IMR-90 (cell line): ENCODE measurements at regions not wholly inside any gene's neighbourhood (a gene's known extent, or its start where the extent isn't known, plus 50 kb on each side); places are given as distances from the start of the nearest gene placed in this dataset.

Experiments used
- ATAC-seq: fragments of 200-7000 bp; cut with Tn5 transposase; 2 replicates; pipeline ENCODE4 v1.9.1; 2020; ENCODE audit warnings: low read depth, mild to moderate bottlenecking, moderate library complexity
- BruUV-seq: library from RNA; stranded (reverse); fragments of 400-500 nt; replicated peaks from 2 replicates; lab custom pipeline; 2021; lab: Mats Ljungman, UMichigan
- CTCF ChIA-PET: fragments of 300-600 bp; formaldehyde crosslinking; extraction: SDS; loops from one replicate; lab custom pipeline; 2021; ENCODE audit warnings: antibody characterized with exemption; lab: Yijun Ruan, JAX
- POLR2A ChIA-PET: fragments of 300-600 bp; sonication (Branson Sonifier 250); formaldehyde crosslinking; loops from one replicate; lab custom pipeline; 2022; ENCODE audit warnings: antibody characterized with exemption; ENCODE audit not compliant: unreplicated experiment; lab: Charles Lee
- DNase-seq: peaks from one replicate; pipeline ENCODE4 v3.0.0; 2013
- H2AFZ ChIP-seq: replicated peaks from 2 replicates; pipeline ENCODE3; 2013; ENCODE audit warnings: low read length, mild to moderate bottlenecking; ENCODE audit not compliant: poor library complexity
- H2AK5ac ChIP-seq: 2 replicates; pipeline ENCODE4 v1.6.1; 2013; ENCODE audit warnings: low read depth, low read length, inconsistent platforms
- H2AK9ac ChIP-seq: replicated peaks from 2 replicates; pipeline ENCODE3; 2013; ENCODE audit warnings: mild to moderate bottlenecking, low read depth, low read length, moderate library complexity; ENCODE audit not compliant: poor library complexity
- H2BK120ac ChIP-seq: 2 replicates; pipeline ENCODE4 v1.6.1; 2013; ENCODE audit warnings: low read depth, low read length, inconsistent platforms
- H2BK15ac ChIP-seq: 3 replicates; pipeline ENCODE4 v1.6.1; 2013; ENCODE audit warnings: low read depth, low read length, inconsistent platforms
- H2BK20ac ChIP-seq: 2 replicates; pipeline ENCODE4 v1.6.1; 2013; ENCODE audit warnings: low read depth, mild to moderate bottlenecking, inconsistent platforms, low read length, moderate library complexity
- H2BK5ac ChIP-seq: 2 replicates; pipeline ENCODE4 v1.6.1; 2013; ENCODE audit warnings: mild to moderate bottlenecking, low read depth, low read length, inconsistent platforms; ENCODE audit not compliant: poor library complexity, severe bottlenecking
- H3K14ac ChIP-seq: replicated peaks from 2 replicates; pipeline ENCODE4 v1.6.1; 2013; ENCODE audit warnings: low read depth, low read length, inconsistent platforms
- H3K18ac ChIP-seq: 2 replicates; pipeline ENCODE4 v1.6.1; 2013; ENCODE audit warnings: low read depth, low read length, control low read depth
- H3K23ac ChIP-seq: 2 replicates; pipeline ENCODE4 v1.6.1; 2013; ENCODE audit warnings: low read depth, low read length, inconsistent platforms
- H3K27ac ChIP-seq: 2 replicates; pipeline ENCODE4 v1.5.1; 2013; ENCODE audit warnings: mild to moderate bottlenecking, control low read depth, low read length; ENCODE audit not compliant: insufficient read depth
- H3K27me3 ChIP-seq: 2 replicates; pipeline ENCODE4 v1.6.1; 2013; ENCODE audit warnings: low read length; ENCODE audit not compliant: control insufficient read depth, insufficient read depth
- H3K36me3 ChIP-seq: 2 replicates; pipeline ENCODE4 v1.6.1; 2013; ENCODE audit warnings: low read length, mixed read lengths; ENCODE audit not compliant: control insufficient read depth, insufficient read depth
- H3K4ac ChIP-seq: 2 replicates; pipeline ENCODE4 v1.6.1; 2013; ENCODE audit warnings: low read depth, low read length, inconsistent platforms
- H3K4me1 ChIP-seq: 2 replicates; pipeline ENCODE4 v1.6.1; 2013; ENCODE audit warnings: low read length, mixed read lengths; ENCODE audit not compliant: control insufficient read depth, insufficient read depth
- H3K4me2 ChIP-seq: 2 replicates; pipeline ENCODE4 v1.6.1; 2013; ENCODE audit warnings: low read depth, mild to moderate bottlenecking, control low read depth, low read length, moderate library complexity
- H3K4me3 ChIP-seq: 2 replicates; pipeline ENCODE4 v1.5.1; 2013; ENCODE audit warnings: low read depth, mild to moderate bottlenecking, control low read depth, low read length, moderate library complexity; ENCODE audit not compliant: insufficient read depth
- H3K56ac ChIP-seq: 2 replicates; pipeline ENCODE4 v1.6.1; 2013; ENCODE audit warnings: low read length, inconsistent platforms; ENCODE audit not compliant: insufficient read depth; ENCODE audit errors: extremely low read depth
- H3K79me1 ChIP-seq, 2 experiments: 2 replicates each; pipeline ENCODE4 v1.6.1; 2013; ENCODE audit warnings: low read length in 2 of 2, inconsistent platforms in 1 of 2, low read depth in 1 of 2
- H3K9ac ChIP-seq: 2 replicates; pipeline ENCODE4 v1.6.1; 2013; ENCODE audit warnings: low read depth, low read length, control low read depth
- H3K9me1 ChIP-seq: 2 replicates; pipeline ENCODE4 v1.6.1; 2013; ENCODE audit warnings: low read length, inconsistent platforms; ENCODE audit not compliant: insufficient read depth
- H3K9me3 ChIP-seq: 2 replicates; pipeline ENCODE4 v1.6.1; 2013; ENCODE audit warnings: low read length; ENCODE audit not compliant: control insufficient read depth, insufficient read depth
- H4K20me1 ChIP-seq: 2 replicates; pipeline ENCODE4 v1.6.1; 2013; ENCODE audit warnings: low read length, inconsistent platforms; ENCODE audit not compliant: insufficient read depth
- H4K5ac ChIP-seq: 2 replicates; pipeline ENCODE4 v1.6.1; 2013; ENCODE audit warnings: mild to moderate bottlenecking, low read depth, low read length, control low read depth
- H4K8ac ChIP-seq, 2 experiments: 2 replicates each; pipeline ENCODE4 v1.6.1; 2013; ENCODE audit warnings: low read depth in 2 of 2, low read length in 2 of 2, control low read depth in 1 of 2, inconsistent platforms in 1 of 2
- H4K91ac ChIP-seq: 2 replicates; pipeline ENCODE4 v1.6.1; 2013; ENCODE audit warnings: low read depth, low read length, inconsistent platforms; ENCODE audit not compliant: insufficient read depth
- ELK1 ChIP-seq: fragments of 150-350 bp; IDR thresholded peaks from 2 replicates; pipeline ENCODE4 v1.6.1; 2016; ENCODE audit warnings: low read depth, mild to moderate bottlenecking, low read length, moderate library complexity, borderline replicate concordance
- WGBS, 2 experiments: methylation state at CpG; one replicate each; pipeline versions ENCODE4 v1.1.5 to v1.1.7; 2013; ENCODE audit warnings: missing lambda C conversion rate in 2 of 2; ENCODE audit not compliant: insufficient read length in 1 of 2; ENCODE audit errors: extremely low coverage in 2 of 2; 5-methylcytosine and 5-hydroxymethylcytosine counted together
- dilution Hi-C: fragments of 300-500 bp; cut with HindIII; formaldehyde crosslinking; loops from one replicate; pipeline ENCODE4 v1.14.3; 2018; ENCODE audit warnings: low sequenced_read_pairs; ENCODE audit not compliant: unreplicated experiment
- in situ Hi-C: fragments of 300-500 bp; cut with MboI; formaldehyde crosslinking; loops from 3 replicates; pipeline ENCODE4 v1.14.3; 2019; ENCODE audit warnings: low sequenced_read_pairs, inconsistent platforms, mixed read lengths
- intact Hi-C: fragments of 100-400 bp; cut with micrococcal nuclease; formaldehyde crosslinking; loops from 2 replicates; pipeline ENCODE4 v1.10.0; 2022

- Histone ChIP-seq H3K27me3 (no peaks in the 10 kb centered on the region), H4K5ac (no peak overlapping the region), H4K91ac (no peak overlapping the region), H2AK5ac (no peak overlapping the region), H3K9ac (no peak overlapping the region), H2BK15ac (no peak overlapping the region), H3K14ac (no peak overlapping the region), H2AK9ac (no peak overlapping the region), H4K20me1 (no peaks in the 10 kb centered on the region), H3K36me3 (no peaks in the 10 kb centered on the region), H3K9me1 (no peaks in the 10 kb centered on the region), H2BK20ac (no peak overlapping the region), H3K9me3 (peaks cover 10% of the 10 kb centered on the region), H2BK120ac (no peak overlapping the region), H3K27ac (no peak overlapping the region), H3K79me1 (no peaks in the 10 kb centered on the region), H2AFZ (no peak overlapping the region), H3K4me3 (no peak overlapping the region), H3K18ac (no peak overlapping the region), H3K4me2 (no peak overlapping the region), H3K4me1 (no peaks in the 10 kb centered on the region), H3K56ac (no peak overlapping the region), H3K4ac (no peak overlapping the region), H3K23ac (no peak overlapping the region), H2BK5ac (no peak overlapping the region), H4K8ac (no peak overlapping the region)
- no peak for TF ChIP-seq ELK1
- no peak for DNase-seq
- POLR2A ChIA-PET = no interaction called here
- no TSS peak for BruUV-seq
- ATAC-seq = no peak
- intact Hi-C loops = no loop called here
- in situ Hi-C loops = no loop called here
- WGBS, 2 experiments = no CpG with 5 or more reads among the region's 6 CpGs
- dilution Hi-C loops = no loop called here
- CTCF ChIA-PET = no interaction called here
These were observed 708.7 kb upstream of the LRATD1 start for GRCh38 chr2:13923823-13924222.
